A204.1 (cell line): ENCODE measurements at regions not wholly inside any gene's neighbourhood (a gene's known extent, or its start where the extent isn't known, plus 50 kb on each side); places are given as distances from the start of the nearest gene placed in this dataset.

Experiments
- FAIRE-seq: peaks from 2 replicates; lab custom pipeline; 2012; peaks lifted over from hg19 to GRCh38; lab: Jason Lieb, UNC

- no peak for FAIRE-seq
Measured at GRCh38 chr7:155992107-155992506, 179.8 kb upstream of the SHH start.

DNA sequence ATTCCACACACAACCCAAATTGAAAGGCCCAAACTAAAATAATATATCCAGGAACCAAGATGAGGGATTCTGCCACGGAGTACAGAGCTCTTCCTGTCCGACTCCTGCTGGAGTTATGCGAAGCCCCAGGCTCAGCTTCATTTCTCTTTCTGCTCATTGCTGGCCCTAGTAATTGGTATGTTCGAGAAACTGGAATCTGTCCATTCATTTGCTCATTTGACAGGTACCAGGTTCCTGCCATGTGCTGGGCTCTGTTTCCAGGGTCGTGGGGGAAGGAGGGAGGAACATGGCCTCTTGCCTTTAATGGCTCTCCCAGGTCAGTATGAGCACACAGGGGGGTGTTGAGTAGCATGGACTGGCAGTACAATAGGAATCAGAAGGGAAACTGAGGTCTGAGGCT lies 179.2 kb upstream of the SHH start:
- no peak for FAIRE-seq

GRCh38 chr7:155988416-155988815 lies 176.2 kb upstream of the SHH start:
- FAIRE-seq: no peak

- FAIRE-seq: no peak
Measured at GRCh38 chr7:155987681-155988235, 175.5 kb upstream of the SHH start.

- FAIRE-seq: no peak
Measured at GRCh38 chr7:155986497-155987160, 174.4 kb upstream of the SHH start.

- FAIRE-seq: no peak
Measured at GRCh38 chr7:155985518-155986250, 173.4 kb upstream of the SHH start.

GRCh38 chr7:155984609-155985405 lies 172.5 kb upstream of the SHH start:
- FAIRE-seq: no peak

GRCh38 chr7:155984028-155984580 lies 171.8 kb upstream of the SHH start:
- FAIRE-seq: no peak

- FAIRE-seq: no peak
Measured at GRCh38 chr7:155983176-155983815, 171.0 kb upstream of the SHH start.

DNA sequence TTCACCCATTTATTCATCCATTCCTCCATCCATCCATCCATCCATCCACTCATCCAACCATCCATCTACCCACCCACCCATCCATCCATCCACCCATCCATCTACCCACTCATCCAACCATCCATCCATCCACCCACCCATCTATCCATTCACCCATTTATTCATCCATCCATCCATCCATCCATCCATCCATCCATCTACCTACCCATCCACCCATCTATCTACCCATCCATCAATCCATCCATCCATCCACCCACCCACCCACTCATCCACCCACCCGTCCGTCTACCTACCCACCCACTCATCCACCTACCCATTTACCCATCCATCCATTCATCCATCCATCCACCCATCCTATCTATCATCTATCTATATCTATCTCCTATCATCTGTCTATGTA lies 169.4 kb upstream of the SHH start:
- no peak for FAIRE-seq

- FAIRE-seq: no peak
Measured at GRCh38 chr7:155980841-155981240, 168.6 kb upstream of the SHH start.

- FAIRE-seq: no peak
Measured at GRCh38 chr7:155979994-155980393, 167.7 kb upstream of the SHH start.

GRCh38 chr7:155979566-155979965 lies 167.3 kb upstream of the SHH start:
- no peak for FAIRE-seq

GRCh38 chr7:155975490-155975889 lies 163.2 kb upstream of the SHH start:
- no peak for FAIRE-seq

- FAIRE-seq: no peak
Measured at GRCh38 chr7:155974186-155974897, 162.1 kb upstream of the SHH start.

GRCh38 chr7:155973451-155973997 lies 161.3 kb upstream of the SHH start:
- FAIRE-seq: no peak

- no peak for FAIRE-seq
Measured at GRCh38 chr7:155972651-155973390, 160.6 kb upstream of the SHH start.

- no peak for FAIRE-seq
Measured at GRCh38 chr7:155972247-155972646, 160.0 kb upstream of the SHH start.

GRCh38 chr7:155971180-155971770 lies 159.0 kb upstream of the SHH start:
- no peak for FAIRE-seq
